Fibroblast of pulmonary artery (primary cell): ENCODE measurements at regions not wholly inside any gene's neighbourhood (a gene's known extent, or its start where the extent isn't known, plus 50 kb on each side); places are given as distances from the start of the nearest gene placed in this dataset.

Source experiments
- DNase-seq: peaks from one replicate; pipeline ENCODE4 v3.0.0-alpha.2; 2010; ENCODE audit warnings: low read depth
- H3K4me3 ChIP-seq: replicated peaks from 2 replicates; pipeline ENCODE4 v1.5.1; 2011; ENCODE audit warnings: low read depth, mild to moderate bottlenecking, control low read depth, low read length, moderate library complexity
- TF ChIP-seq, protein P1 (sequence below): IDR thresholded peaks from 2 replicates; pipeline ENCODE4 v1.5.1; 2011; ENCODE audit warnings: mild to moderate bottlenecking, control low read depth, low read length, inconsistent platforms; ENCODE audit errors: missing control alignments

DNA sequence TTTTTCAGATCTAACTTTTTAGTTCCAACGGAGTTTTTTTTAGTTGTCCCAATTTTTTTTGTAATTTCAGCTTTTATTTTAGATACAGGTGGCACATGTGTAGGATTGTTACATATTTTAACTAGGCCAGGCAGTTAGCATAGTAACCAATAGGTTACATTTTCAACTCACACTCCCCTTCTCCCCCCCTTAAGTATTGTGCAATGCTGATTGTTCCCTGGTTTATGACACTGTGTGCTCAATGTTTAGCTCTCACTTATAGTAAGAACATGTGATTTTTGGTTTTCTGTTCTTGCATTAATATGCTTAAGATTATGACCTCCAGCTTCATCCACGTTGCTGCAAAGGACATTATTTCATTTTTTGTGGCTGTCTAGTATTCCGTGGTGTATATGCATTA is 503.2 kb downstream of the CDH9 start:
- TF ChIP-seq, protein P1, sequence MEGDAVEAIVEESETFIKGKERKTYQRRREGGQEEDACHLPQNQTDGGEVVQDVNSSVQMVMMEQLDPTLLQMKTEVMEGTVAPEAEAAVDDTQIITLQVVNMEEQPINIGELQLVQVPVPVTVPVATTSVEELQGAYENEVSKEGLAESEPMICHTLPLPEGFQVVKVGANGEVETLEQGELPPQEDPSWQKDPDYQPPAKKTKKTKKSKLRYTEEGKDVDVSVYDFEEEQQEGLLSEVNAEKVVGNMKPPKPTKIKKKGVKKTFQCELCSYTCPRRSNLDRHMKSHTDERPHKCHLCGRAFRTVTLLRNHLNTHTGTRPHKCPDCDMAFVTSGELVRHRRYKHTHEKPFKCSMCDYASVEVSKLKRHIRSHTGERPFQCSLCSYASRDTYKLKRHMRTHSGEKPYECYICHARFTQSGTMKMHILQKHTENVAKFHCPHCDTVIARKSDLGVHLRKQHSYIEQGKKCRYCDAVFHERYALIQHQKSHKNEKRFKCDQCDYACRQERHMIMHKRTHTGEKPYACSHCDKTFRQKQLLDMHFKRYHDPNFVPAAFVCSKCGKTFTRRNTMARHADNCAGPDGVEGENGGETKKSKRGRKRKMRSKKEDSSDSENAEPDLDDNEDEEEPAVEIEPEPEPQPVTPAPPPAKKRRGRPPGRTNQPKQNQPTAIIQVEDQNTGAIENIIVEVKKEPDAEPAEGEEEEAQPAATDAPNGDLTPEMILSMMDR, result no peak
- DNase-seq, result no peak
- no peak overlapping the region for H3K4me3 ChIP-seq

DNA sequence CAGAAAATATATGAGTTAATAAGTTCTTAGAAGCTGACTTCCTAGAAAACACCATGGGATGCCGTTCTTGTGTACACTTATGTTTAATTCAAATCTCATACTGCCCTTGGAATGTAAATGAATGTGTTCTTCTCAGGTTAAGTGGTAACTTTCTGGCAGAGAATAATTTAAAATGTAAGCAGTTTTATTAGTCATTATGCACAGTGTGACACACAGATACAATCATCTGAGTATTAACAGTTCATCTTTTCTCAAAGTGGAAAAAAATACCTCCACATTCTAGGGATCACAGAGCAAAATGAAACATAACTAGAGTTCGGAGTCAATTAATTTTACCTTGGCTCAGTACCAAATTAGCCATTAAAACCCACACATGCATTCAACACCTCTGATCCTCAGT is 508.1 kb downstream of the CDH9 start:
- DNase-seq, result no peak
- no peak overlapping the region for H3K4me3 ChIP-seq
- TF ChIP-seq, protein P1, result no peak

DNA sequence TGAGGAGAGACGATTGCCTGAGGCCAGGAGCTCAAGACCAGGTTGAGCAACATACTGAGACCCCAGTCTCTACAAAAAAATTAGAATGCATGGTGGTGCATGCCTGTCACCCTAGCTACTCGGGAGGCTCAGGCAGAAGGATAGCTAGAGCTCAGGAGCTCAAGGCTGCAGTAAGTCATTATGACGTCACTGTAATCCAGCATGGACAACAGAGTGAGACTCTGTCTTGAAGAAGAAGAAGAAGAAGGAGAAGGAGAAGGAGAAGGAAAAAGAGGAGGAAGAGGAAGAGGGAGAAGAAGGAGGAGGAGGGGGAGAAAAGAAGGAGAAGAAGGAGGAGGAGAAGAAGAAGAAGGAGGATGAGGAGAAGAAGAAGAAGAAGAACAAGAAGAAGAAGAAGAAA is 519.1 kb downstream of the CDH9 start:
- H3K4me3 ChIP-seq, result no peak overlapping the region
- TF ChIP-seq, protein P1, result no peak
- DNase-seq, result no peak

DNA sequence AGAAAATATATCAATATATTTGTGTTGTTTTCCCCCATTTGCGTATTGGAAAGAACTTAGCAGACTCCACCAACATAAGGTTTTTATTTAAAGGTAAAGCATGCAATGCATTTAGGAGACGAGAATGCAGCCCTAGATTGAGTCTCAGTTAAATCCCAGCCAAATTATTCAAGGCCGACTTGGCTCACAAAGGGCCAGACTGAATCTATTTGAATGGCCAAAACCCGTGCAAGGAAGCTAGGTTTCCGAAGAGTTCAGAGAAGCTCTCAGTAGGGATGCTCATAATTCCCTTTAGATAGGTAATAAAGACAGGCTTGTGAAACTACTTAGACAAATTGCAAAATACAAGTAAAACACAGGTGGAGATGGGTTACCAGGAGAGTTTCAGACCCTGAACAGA is 520.3 kb downstream of the CDH9 start:
- no peak overlapping the region for H3K4me3 ChIP-seq
- TF ChIP-seq, protein P1, result no peak
- DNase-seq, result no peak

DNA sequence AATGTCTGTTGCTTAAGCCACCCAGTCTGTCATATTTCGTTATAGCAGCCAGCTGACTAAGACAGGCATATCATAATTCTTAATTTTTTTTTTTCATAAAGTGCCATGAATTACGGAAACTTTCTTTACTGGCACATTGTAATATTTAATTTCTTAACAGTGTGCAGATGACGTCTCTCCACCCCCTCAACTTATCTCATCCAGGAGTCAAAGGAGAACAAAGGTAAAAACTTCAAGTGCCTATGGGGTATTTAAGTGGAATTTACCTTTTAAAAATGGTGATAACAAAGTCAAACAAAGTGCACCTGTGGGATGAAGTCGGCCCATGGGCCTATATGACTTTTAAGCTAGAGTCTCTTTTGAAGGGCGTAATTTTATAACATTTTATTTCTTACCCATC is 539.4 kb downstream of the CDH9 start:
- TF ChIP-seq, protein P1, result no peak
- DNase-seq, result no peak
- H3K4me3 ChIP-seq, result no peak overlapping the region

DNA sequence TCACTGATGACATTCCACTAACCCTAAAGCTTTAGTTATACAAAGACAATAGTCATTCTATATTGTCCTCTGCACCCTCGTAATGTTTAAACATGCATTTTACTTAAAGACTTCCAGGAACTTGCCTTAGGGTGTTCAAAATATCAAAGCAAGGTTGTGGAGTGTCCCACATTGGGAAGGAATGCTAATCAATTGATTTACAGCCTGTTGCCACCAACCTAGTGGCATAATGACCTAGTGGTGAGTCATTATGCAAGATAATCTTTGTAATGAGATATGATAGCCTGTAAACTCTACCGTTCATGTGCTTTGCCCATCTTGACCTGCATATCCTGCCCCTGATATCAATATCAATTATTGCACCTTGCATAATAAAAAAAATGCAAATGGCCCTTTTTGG is 542.9 kb downstream of the CDH9 start:
- H3K4me3 ChIP-seq, result no peak overlapping the region
- TF ChIP-seq, protein P1, result no peak

DNA sequence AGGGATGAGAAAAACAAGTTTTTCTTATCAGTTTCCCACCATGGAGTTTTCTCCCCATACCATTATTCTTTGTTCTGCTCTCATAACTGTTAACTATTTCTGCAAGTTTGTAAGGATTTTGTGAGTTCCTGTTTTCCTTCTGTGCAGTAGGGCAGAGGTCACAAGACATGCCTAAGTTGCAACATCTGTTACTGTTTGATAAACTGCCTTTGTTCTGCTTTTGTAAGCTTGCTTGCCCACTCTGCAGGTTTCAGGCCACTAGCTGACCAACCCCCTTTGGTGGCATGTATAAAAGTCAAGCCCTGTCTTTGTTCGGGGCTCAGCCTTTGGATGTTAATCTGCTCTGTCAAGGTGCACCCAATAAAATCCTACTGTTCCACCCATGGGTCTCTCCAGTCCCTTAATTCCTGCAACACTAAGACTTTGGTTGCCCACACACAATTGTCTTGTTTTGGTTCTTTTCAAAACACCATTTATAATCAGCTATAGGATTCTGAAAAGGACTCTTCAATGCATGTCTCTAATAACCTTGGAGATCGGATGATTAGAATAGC is 545.4 kb downstream of the CDH9 start:
- TF ChIP-seq, protein P1, result no peak
- DNase-seq, result no peak
- no peak overlapping the region for H3K4me3 ChIP-seq

More for the DNA sequence above, 542.9 kb downstream of the CDH9 start:
- no peak for DNase-seq
